HT-29 (cell line): ENCODE measurements at regions not wholly inside any gene's neighbourhood (a gene's known extent, or its start where the extent isn't known, plus 50 kb on each side); places are given as distances from the start of the nearest gene placed in this dataset.
A peak's percentile ranks its signal among the peaks of the same experiment; 100 is the strongest.

Experiments used
- DNase-seq: peaks from one replicate; pipeline ENCODE4 v3.0.0-alpha.2; 2015; ENCODE audit warnings: low spot score

DNA sequence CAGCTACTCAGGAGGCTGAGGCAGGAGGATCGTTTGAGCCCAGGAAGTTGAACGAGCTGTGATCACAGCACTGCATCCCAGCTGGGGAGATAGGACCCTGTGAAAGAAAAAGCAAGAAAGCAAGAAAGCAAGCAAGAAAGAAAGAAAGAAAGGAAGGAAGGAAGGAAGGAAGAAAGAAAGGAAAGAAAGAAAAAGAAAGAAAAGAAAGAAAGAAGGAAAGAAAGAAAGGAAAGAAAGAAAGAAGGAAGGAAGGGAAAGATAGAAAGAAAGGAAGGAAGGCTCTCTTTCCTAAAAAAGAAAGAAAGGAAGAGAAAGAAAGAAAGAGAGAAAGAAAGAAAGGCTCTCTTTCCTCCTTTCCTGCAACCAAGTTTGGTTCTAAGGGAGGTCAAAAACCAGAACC, 380.3 kb downstream of the PCNX1 start:
- no peak for DNase-seq

DNA sequence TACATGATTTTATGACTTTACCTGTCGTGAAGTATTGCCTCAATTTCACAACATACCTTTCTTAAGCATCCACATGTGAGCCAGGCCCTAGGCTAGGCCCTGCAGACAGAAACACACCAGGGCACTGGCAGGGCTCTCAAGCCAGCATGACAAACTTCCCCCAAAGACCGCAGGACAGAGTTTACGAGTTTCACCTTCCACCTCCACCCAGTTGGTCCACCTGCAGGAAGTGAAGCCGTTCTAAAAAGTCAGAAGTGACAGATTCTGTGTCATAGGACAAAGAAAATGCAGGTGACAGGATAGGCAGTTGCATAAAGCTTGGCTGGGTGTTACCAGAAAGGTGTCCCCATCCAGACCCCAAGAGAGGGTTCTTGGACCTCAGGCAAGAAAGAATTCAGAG, 382.3 kb downstream of the PCNX1 start:
- peak; percentile 72 for DNase-seq

DNA sequence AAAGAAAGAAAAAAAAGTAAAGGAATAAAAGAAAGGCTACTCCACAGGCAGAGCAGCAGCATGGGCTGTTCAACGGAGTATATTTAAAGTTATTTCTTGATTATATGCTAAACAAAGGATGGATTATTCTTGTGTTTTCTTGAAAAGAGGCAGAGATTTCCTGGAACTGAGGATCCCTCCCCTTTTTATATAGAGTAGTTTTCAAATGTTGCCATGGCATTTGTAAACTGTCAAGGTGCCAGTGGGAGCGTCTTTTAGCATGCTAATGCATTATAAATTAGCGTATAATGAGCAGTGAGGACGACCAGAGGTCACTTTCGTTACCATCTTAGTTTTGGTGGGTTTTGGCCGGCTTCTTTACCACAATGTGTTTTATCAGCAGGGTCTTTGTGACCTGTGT, 383.0 kb downstream of the PCNX1 start:
- no peak for DNase-seq

DNA sequence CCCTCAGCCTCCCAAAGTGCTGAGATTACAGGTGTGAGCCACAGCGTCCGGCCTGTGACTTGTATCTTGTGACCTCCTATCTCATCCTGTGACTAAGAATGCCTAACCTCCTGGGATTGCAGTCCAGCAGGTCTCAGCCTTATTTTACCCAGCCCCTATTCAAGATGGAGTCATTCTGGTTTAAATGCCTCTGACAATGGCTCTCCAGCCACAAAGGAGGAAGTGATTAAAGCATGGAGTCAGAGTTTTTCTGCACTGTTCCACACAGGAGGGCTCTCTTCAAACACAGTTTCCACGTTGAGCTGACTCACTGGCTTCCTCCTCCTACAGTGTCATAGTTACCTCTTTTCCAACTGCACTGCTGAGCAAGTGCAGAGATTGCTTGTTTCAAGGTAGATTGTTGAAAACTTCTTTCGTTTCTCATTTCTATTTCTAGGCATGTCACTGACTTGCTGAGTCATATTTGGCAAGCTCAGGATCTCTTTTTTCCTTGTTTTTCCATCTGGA, 383.8 kb downstream of the PCNX1 start:
- peak; percentile 46 for DNase-seq

DNA sequence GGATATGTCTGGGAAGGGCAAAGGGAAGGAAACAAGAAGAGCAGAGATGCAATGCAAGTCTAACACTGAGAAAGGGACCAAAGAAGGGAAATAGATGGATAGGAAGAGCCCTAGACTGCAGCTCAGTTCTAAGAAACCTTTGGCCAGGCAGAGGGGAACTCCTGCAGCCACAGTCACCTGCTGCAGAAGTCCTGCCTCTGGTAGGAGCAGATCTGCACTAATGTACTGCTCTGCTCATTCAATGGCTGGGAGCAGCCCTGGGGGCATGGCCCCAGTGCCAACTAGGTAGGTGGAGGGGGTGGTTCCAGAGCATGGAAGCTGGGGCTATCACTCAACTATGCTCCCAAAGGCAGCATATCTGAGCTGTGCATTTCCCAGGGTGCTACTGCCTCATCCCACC, 388.9 kb downstream of the PCNX1 start:
- DNase-seq = no peak

DNA sequence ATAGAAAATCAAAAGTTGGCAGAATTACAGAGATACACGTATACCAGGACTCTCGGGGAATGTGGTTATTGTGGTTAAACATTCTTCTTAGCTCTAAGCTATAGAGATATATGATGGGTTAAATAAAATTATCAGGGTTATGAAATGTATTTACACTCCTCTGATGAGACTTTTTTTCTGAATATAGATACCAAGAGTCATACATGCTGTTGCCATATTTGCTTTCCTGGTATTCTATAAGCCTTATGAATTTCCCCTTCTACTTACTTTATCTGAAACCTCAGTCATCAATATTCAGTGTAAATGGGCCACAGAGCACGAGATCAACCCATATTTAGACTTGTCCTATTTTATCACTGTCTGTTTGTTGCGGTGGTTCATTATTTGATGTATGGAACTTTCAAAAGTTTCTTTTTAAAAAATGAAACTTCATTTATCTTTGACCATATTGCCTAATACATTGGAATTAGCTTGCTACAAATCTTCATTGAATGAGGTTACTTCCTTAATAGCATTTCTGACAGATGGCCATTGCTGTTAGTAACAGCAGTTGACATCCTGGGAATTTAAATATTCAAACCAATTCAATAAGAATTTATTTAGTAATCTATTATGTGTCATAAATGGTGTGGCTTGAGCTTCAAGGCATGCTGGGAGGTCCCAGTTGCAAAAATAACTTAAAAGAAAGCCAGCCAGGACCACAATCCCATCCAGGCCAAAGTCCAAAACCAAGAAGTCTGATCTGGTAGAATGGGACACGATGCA, 393.5 kb downstream of the PCNX1 start:
- DNase-seq = no peak

DNA sequence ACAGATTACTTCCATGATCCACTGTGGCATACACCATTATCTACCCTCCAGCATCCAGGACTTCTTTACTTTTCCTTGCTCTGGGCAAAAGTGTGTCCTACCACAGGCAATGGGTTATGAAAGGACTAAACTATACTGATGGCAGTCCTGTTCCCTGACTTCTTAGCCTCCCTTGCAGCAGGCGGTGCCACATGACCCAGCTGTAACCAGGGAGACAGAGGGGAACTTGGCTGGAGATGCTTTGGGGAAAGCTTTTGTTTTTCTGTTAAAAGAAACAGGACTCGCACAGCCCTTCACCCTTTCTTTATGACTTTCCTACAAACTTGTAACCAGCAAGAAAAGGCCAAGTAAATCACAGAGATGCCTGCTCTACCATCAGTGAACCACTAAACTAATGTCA, 394.4 kb downstream of the PCNX1 start:
- no peak for DNase-seq

DNA sequence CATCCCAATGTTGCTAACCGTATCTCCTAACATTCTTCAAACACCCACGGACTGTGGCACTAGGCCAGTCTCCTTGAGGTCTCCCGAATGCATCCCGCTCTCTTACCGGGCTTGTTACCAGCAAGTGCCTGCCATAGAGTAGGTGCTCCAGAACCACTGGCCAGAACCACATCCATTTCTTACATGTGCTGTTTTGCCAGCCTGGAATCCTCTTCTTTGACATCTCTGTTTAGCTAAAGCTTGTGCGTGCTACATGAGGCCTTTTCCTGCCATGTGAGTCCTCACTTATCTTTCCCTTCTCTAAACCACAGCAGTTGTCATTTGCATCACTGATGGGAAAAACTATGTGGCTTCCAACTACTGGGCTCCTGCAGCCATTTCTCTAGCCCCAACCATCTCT, 397.4 kb downstream of the PCNX1 start:
- no peak for DNase-seq

DNA sequence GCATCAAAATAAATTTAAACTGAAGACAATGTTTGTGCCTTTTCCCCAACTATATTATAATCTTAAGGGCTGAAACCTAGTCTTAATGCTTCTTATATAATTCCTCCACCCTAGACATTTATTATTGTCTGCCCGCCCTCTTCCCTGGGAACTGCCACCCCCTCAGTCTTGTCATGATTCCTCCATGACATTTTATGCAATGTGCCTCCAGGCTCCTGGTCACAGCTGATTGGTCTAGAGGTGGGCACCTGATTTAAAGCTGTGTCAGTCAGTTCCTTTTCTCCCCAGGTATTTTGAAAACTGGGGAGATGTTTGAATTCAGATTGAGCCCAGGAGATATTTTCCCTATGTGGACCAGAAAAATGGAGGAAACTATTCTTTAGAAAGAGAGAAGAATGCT, 401.4 kb downstream of the PCNX1 start:
- no peak for DNase-seq

DNA sequence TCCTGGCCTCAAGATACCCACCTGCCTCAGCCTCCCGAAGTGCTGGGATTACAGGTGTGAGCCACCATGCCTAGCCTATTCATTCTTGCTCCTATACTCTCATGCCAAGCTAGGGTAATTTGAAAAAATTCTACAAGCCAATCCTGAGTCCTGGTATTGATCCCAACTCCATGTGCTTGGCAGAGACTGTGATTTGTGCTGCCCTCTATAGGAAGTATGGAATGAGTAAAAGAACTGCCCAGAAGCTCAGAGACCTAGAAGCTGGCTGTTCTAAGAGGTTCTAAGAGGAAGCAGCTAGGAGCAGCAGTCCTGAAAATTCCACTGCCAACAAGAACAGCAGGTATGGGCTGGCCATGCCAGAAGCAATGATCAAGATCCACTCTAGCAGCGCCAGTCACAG, 402.5 kb downstream of the PCNX1 start:
- peak; percentile 26 for DNase-seq

DNA sequence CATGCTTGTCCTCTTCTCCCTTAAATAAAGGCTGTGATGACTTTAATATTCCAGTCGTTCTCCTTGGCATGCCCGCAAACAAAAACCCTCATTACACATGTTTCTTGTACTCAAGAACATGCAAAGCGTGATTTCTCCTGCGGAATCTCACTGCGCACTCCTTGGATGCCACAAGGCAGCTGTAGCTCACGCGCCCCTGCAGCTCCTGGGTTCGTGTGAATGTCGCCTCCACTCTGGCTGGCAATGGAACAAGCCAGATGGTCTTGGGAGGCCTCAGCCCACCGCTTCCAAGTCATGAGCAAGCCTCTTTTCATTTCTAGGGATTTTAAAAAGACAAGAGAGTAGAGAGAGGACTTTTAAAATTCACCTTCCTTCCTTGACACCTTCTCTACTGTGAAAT, 403.8 kb downstream of the PCNX1 start:
- DNase-seq = no peak

DNA sequence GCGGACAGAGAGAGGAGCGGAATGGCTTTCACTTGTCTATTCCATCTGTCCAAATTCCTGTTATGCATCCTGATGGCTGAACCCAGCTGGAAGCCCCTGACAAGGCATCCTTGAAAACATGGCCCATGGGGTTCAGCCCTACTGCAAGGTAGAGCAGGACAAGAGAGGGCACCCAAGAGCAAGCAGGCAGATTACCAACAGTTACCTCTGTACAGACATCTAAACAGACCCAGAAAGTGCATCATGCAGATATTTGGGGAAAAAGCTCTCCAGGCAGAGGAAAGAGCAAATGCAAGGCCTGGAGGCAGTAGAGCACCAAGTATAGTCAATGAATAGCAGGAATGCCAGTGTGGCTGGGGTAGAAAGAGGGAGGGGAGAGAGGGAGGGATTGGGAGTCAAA, 407.5 kb downstream of the PCNX1 start:
- DNase-seq = no peak

DNA sequence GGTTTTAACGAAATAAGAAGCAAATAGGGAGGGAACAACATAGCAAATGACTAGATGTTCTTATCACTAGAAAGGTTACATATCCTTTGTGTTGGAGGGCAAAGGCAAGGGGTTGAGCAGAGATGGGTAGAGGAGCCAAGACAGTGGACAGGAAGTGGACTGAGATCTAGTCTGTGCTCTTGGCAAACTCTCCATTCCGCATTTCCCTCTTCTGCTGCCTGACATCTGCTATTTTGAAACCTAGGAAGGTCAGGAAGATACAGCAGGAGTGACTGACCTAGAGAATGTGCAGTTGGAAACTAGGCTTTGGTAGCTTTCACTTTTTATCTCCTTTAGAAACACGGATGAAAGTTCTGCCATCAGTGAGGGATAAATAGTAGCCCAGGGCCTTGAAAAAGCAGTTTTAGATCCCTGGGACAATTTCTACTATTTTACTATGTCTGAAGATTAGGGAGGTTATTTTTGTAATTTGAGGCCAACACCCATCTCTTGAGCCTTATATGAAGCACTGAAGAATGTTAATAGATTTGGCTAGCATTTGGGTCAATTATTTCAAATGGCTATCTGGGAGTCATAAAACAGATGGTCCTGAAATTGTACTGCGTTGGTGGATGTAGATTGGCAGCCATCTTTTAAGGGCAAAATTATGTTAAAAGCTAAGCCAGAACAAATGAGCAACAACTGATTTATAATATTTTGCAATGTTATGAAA, 410.3 kb downstream of the PCNX1 start:
- no peak for DNase-seq

DNA sequence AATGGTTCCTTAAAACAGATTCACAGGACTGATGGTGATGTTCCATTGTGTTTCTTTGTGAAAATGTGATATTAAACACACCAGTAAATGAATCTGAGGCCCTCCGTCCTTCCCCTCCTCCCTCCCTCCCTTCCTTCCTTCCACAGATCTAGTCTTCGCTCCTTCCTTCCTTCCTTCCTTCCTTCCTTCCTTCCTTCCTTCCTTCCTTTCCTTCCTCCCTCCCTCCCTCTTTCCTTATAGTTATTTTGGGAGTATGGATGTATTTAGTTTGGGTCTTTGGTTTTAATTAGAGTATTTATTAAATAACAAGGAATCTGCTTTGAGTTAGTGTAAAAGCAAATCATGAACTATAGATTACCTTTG, 410.8 kb downstream of the PCNX1 start:
- DNase-seq = no peak

DNA sequence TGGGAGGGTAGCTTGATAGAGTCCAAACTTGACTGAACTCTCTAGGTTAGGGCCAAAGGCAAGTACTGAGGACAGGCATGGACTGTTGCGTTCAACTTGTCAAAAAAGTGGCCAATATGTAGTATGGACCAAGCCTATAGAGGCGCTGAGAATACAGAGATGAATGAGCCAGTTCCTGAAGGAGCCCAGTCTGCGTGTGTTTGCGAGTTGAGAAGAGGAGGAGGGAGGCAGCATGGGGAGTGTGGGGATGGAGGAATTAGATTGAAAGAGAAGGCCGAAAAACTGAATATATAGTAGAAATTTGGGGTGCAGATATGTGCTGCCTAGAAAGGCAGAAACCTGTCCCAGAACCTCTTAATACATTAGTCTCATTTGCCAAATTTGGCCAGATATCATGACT, 412.4 kb downstream of the PCNX1 start:
- peak; percentile 45 for DNase-seq

DNA sequence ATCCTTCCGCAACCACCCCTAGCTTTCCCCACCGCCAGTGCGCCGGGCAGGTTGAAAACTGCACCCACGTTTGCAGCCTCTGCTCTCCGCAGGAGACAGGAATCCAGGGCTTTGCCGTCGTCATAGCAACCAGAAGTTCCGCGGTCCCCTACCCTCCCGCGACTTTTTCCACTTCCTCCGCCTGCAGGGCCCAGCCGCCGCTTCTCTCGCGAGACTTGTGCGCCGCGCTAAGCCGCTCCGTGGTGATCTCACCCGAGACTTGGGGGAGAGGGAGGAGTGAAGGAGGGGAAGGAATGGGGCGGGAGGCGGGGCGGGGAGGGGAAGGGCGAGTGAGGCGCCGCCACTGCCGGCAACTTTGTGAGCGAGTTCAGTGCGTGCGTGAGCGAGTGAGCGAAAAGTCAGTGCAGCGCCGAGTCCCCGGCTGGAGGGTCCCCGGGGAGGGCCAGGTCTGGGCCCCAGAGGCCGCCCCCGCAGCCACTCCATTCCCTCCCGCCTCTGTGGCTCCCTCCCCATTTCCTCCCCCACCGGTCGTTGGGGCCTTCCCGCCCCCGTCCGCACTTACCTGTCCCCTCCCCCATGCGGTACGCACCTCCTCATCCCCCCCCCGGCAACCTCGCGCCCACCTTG, 413.0 kb downstream of the PCNX1 start, which contains the start of gene SIPA1L1:
Gene SIPA1L1, plus strand, starts transcription at position 370 of the 627 bp plus-strand sequence.
- DNase-seq = peak; percentile 95

DNA sequence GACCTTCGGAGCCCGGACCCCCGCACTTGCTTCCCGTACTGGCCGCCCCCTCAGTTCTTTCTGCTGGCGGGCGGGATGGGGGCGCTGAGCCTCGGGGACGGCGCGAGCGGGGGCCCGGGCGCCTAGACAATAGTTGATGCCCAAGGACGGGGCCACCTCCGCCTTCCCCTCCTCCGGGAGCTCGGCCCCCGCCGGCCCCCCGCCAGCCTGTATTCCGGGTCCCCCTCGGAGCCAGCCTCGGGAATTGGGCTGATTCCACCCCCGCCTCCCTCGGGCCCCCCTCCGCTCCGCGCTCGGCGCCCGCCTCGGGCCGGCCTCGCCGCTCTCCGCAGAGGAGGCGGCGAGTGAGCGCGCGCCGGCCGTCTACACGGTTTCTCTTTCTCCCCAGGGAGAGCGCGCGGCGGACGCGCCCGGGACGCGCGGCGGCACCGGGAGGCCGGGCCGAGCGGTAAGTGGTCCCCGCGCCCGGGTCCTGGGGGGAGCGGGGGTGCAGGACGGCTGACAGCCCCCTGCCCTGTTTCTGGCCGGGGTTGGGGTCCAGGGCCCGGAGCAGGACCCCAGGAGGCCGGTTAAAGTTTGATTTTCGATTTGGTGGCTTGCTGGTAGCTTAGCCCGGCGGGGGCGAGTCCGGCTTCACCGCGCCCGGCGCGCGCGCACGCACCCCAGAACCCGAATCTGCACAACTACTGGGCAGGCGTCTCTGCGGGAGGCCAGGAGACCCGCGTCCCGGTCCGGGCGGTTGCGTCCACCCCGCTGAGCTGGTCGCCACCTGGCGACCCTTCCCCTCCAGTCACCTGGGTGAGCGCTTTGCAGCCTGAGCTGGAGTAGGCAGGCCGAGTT, 413.7 kb downstream of the PCNX1 start:
- DNase-seq = peak; percentile 55

DNA sequence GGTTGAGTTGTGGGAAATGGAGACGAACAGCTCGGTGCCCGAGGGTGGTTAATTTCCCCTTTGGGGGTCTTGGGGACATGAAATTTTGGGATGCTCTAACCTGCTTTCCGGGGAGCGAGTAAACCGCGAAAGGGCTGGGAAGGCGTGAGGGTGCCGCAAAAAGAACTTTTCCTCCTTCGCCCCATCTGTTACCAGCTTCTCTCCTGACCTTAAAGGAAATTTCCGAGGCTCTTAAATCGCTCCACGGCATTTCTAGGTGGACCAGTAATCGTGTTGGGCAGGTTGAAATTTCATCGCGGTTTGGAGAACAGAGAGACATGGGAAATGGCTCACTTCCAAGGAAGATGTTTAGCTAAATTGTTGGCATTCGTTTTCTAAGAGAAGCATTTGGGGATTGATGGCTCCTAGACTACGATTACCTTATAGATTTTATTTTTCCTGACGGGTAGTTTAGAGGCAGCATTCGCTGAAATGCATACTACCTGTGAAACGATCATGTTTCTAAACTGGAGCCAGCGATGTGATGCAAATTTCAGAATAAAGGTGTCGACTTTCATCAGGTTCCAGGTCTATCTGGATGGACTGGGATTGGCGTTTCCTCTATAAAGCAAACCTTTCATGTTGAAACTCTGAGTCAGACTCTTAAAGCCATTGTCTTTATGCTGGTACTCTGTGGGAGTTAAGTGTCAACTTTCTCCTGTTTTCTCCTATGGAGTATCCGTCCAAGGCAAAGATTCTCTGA, 414.5 kb downstream of the PCNX1 start:
- peak; percentile 64 for DNase-seq

DNA sequence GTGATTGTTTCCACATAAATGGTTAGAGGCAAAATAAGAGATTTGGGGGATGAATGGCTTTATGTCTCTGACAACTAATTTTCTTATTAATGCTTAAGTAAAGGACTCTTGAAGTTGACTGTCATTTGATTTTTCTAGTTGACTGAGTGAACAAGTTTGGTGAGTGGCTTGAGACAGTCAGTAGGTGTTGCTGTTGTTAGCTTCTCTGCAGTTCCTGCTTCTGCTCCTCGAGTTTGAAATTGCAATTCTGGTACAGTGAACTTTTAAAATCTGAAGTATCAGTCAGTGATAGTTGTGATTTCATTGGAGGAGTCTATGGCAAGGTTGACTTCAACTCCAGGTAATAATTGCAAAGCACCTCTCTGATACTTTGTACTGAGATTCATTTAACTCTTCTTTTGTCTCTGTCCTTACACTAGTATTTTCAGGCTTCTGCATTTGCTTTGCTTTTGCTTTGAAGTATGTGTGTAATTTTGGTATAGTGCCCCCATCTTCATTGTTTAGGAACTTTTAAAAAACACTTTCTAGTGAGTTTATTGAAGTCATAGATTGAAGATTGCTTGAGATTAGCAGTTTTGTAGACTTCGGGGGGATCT, 415.5 kb downstream of the PCNX1 start:
- DNase-seq = peak; percentile 53

DNA sequence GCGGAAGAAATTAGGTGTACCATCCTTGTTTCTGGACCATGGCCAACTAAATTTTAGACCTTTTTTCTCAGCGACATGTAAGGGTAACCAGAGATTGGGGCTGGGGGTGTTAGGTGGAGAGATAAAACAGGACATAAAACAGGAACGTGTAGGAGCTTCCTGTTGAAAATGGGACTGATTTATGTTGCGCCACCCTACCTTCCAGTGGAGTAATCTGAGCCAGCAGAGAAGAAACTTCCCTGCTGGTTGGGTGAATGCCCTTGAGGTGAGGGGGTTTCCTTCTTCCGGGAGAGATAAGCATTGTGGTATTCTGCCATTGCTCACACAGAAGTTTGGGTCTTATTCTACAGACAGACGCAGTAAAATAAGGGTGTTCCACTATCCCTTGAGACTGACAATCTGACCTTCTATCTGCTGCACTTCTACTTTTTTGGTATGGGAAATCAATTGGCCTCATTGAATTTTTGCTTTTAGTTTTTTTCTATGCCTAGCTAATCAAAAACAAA, 417.6 kb downstream of the PCNX1 start:
- peak; percentile 49 for DNase-seq
